ENCODE measurements at regions not wholly inside any gene's neighbourhood (a gene's known extent, or its start where the extent isn't known, plus 50 kb on each side); places are given as distances from the start of the nearest gene placed in this dataset.

DNA sequence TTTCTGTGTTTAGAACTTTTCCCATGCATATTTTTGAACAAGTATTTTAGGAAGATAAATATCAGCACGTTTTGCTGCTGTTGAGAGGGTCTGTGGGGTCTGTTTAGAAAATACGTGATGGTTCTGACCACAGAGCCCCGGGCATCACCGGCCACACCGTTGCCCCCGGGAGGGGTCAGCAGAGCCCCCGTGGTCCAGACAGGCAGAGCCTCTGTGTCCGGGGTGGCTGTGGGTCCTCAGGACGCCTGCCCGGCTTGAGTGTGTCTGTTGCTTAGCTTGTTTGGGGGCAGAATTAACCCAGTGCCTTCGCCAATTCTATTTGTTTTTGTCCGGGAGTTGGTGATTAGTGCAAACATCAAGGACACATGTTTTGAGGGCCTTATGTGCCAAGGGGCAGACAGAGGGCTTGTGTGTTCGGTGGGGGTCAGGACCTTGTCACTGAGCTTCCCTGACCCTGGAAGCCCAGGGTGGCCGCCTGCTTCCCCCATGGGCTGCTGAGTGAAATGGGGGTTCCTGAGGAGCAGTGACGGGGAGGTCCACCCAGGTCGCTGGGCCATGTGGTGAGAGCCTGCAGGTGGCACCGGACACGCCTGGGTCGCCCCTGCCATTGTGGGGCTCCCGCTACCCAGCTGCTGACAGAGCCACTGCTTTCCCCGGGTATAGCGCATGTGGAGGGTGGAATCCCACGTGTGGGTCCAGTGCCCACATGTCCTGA lies 122.2 kb downstream of the SIK1 start:
- peaks cover 44% of the 10 kb centered on the region for H3K4me1 Mint-ChIP-seq
- ChIA-PET CTCF (no interaction called here), POLR2A (interaction anchor here (1.3 kb wide), 1 partner anchor 16 kb away, joined by 4 read pairs; no protein-coding TSS in a partner anchor)
- H3K36me3 Mint-ChIP-seq (ENCODE audit: low read depth) = no peaks in the 10 kb centered on the region
- DNase-seq = no peak
- intact Hi-C loops (cut with micrococcal nuclease) = no loop called here
- no peak overlapping the region for H3K27ac Mint-ChIP-seq
- no peaks in the 10 kb centered on the region for H3K9me3 Mint-ChIP-seq
- TF ChIP-seq, protein P1, sequence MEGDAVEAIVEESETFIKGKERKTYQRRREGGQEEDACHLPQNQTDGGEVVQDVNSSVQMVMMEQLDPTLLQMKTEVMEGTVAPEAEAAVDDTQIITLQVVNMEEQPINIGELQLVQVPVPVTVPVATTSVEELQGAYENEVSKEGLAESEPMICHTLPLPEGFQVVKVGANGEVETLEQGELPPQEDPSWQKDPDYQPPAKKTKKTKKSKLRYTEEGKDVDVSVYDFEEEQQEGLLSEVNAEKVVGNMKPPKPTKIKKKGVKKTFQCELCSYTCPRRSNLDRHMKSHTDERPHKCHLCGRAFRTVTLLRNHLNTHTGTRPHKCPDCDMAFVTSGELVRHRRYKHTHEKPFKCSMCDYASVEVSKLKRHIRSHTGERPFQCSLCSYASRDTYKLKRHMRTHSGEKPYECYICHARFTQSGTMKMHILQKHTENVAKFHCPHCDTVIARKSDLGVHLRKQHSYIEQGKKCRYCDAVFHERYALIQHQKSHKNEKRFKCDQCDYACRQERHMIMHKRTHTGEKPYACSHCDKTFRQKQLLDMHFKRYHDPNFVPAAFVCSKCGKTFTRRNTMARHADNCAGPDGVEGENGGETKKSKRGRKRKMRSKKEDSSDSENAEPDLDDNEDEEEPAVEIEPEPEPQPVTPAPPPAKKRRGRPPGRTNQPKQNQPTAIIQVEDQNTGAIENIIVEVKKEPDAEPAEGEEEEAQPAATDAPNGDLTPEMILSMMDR (IDR thresholded peaks at IDR 0.05) = no peak
- peaks cover 13% of the 10 kb centered on the region for H3K27me3 Mint-ChIP-seq
- no peak for ATAC-seq (ENCODE audit: low read depth)
- H3K4me3 Mint-ChIP-seq = no peak overlapping the region

DNA sequence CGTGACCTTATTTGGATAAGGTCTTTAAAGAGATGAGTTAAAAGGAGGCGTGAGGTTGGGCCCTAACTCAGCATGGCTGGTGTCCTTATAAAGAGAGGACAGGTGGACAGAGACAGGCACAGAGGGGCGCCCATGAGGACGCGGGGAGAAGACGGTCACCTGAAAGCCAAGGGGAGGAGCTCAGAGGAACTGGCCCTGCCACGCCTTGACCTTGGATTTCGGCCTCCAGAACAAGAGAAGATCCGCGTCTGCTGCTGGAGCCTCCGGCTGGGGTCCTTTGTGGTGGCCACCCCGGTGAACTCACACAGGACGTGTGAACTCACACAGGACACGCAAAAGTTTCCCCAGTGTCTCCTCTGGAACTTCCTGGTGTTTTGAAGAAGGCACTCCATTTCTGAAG lies 122.7 kb downstream of the SIK1 start:
- Mint-ChIP-seq H3K9me3 (no peaks in the 10 kb centered on the region), H3K4me1 (peaks cover 42% of the 10 kb centered on the region), H3K36me3 (ENCODE audit: low read depth) (no peaks in the 10 kb centered on the region), H3K27ac (no peak overlapping the region), H3K27me3 (peaks cover 13% of the 10 kb centered on the region), H3K4me3 (no peak overlapping the region)
- CTCF ChIA-PET = no interaction called here
- TF ChIP-seq, protein P1 (IDR thresholded peaks at IDR 0.05) = no peak
- ATAC-seq (ENCODE audit: low read depth) (no peak), DNase-seq (no peak)
- POLR2A ChIA-PET = interaction anchor here (0.7 to 1.1 kb wide), 2 partner anchors 22 to 59 kb away, joined by 3 read pairs; no protein-coding TSS in a partner anchor
- intact Hi-C loops (cut with micrococcal nuclease) = no loop called here

DNA sequence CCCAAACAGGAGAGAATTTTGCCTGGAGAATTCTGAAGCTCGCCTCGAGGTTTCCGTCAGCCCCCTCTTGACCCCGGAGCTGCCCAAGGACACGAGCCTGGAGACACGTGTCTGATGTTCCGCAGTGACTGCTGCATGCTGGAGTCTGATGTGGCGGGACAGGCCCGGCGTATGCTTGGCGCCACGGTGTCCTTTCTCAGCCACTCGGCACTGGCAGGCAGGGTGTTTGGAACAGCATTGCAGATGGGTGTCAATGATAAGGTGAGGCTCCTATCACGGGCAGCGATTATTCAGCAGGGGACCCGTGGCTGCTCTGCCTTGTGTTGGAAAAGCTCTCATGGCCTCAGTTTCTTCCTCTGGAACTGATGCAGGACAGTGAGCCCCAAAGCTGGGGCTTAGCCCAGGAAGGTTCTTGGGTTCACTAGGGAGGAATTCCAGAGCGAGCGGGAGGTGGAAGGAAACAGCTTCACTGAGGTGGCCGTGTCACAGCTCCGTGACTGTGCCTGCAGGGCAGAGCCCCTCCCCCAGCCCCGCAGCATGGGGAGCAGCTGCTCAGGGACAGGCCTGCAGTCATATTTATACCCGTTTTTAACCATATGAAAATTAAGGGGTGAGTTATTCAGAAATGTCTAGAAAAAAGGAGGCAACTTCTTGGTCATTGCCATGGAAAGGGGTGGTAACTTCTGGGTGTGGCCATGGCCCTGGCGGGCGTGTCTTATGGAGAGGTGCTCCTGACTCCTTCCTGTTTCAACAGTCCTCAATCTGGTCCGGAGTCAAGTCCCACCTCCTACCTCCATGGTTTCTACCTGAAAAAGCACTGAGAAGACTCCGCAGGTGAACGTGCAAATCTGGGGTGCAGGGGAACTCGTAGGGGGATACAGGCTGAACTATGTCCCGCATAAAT lies 123.4 kb downstream of the SIK1 start:
- CTCF ChIA-PET = no interaction called here
- Mint-ChIP-seq H3K4me3 (no peak overlapping the region), H3K27ac (no peak overlapping the region), H3K27me3 (peaks cover 18% of the 10 kb centered on the region), H3K9me3 (no peaks in the 10 kb centered on the region), H3K4me1 (peaks cover 45% of the 10 kb centered on the region), H3K36me3 (ENCODE audit: low read depth) (no peaks in the 10 kb centered on the region)
- POLR2A ChIA-PET = interaction anchor here (0.7 to 1.1 kb wide), 2 partner anchors 23 to 59 kb away, joined by 3 read pairs; no protein-coding TSS in a partner anchor
- ATAC-seq (ENCODE audit: low read depth) (peak; percentile 43), DNase-seq (no peak)
- intact Hi-C loops (cut with micrococcal nuclease) = no loop called here
- TF ChIP-seq, protein P1 (IDR thresholded peaks at IDR 0.05) = no peak

DNA sequence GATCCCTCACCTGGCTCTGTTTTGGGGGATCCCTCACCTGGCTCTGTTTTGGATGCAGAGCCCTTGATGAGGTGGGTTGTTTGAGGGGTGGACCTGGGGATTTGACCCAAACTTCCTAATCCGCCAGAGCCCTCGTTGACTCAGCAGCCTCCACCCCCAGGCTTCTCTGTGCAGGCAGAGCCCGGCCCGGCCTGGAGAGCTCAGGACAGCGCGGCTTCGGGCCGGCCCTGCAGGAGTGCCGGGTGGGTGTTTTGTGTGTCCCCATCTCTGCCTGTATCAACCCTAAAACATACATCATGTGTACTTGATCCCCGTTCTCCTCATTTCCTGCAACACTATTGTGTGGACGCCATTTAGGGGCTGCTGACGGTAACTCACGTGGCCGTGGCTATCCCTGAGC lies 124.2 kb downstream of the SIK1 start:
- intact Hi-C loops (cut with micrococcal nuclease) = no loop called here
- peaks cover 19% of the 10 kb centered on the region for H3K27me3 Mint-ChIP-seq
- ATAC-seq (ENCODE audit: low read depth) (no peak), DNase-seq (no peak)
- H3K36me3 Mint-ChIP-seq (ENCODE audit: low read depth) = no peaks in the 10 kb centered on the region
- TF ChIP-seq, protein P1 (IDR thresholded peaks at IDR 0.05) = no peak
- H3K27ac Mint-ChIP-seq = no peak overlapping the region
- POLR2A ChIA-PET = interaction anchor here (1.1 kb wide), 1 partner anchor 60 kb away, joined by 3 read pairs; no protein-coding TSS in a partner anchor
- CTCF ChIA-PET = no interaction called here
- no peak overlapping the region for H3K4me3 Mint-ChIP-seq
- H3K4me1 Mint-ChIP-seq = peaks cover 42% of the 10 kb centered on the region
- H3K9me3 Mint-ChIP-seq = no peaks in the 10 kb centered on the region

Data from activated B cell treated with CpG ODN at 0.5 μM for 24 hours (primary cell).